ENCODE measurements at regions not wholly inside any gene's neighbourhood (a gene's known extent, or its start where the extent isn't known, plus 50 kb on each side); places are given as distances from the start of the nearest gene placed in this dataset.

GRCh38 chr10:105914432-105914831, 1250.1 kb downstream of the SORCS1 start:
- TF ChIP-seq CTCF (IDR thresholded peaks at IDR 0.05) (no peak), EP300 (IDR thresholded peaks at IDR 0.05) (no peak), POLR2A (IDR thresholded peaks at IDR 0.05) (no peak)
